H9 (cell line): ENCODE measurements at regions not wholly inside any gene's neighbourhood (a gene's known extent, or its start where the extent isn't known, plus 50 kb on each side); places are given as distances from the start of the nearest gene placed in this dataset.

Experiments
- DNase-seq: peaks from one replicate; pipeline ENCODE4 v3.0.0-alpha.2; 2017
- H2AFZ ChIP-seq: one replicate; pipeline ENCODE4 v1.6.1; 2013; ENCODE audit warnings: mild to moderate bottlenecking, low read length, control low read depth, moderate library complexity
- H2AK5ac ChIP-seq: 2 replicates; pipeline ENCODE4 v1.6.1; 2013; ENCODE audit warnings: low read length, control low read depth, mixed read lengths; ENCODE audit not compliant: insufficient read length
- H2BK120ac ChIP-seq: one replicate; pipeline ENCODE4 v1.6.1; 2013; ENCODE audit warnings: low read depth, mild to moderate bottlenecking, low read length, control low read depth, inconsistent platforms; ENCODE audit not compliant: poor library complexity, severe bottlenecking
- H2BK12ac ChIP-seq: 2 replicates; pipeline ENCODE4 v1.6.1; 2013; ENCODE audit warnings: low read length, control low read depth, mixed read lengths, low read depth; ENCODE audit not compliant: insufficient read length
- H2BK15ac ChIP-seq: 2 replicates; pipeline ENCODE4 v1.6.1; 2013; ENCODE audit warnings: low read depth, low read length, control low read depth
- H2BK20ac ChIP-seq: one replicate; pipeline ENCODE4 v1.6.1; 2013; ENCODE audit warnings: low read depth, mild to moderate bottlenecking, low read length, control low read depth, inconsistent platforms; ENCODE audit not compliant: poor library complexity, severe bottlenecking
- H2BK5ac ChIP-seq: 2 replicates; pipeline ENCODE4 v1.6.1; 2013; ENCODE audit warnings: low read length, control low read depth, mixed read lengths; ENCODE audit not compliant: insufficient read length
- H3K14ac ChIP-seq: 2 replicates; pipeline ENCODE4 v1.6.1; 2013; ENCODE audit warnings: low read length, control low read depth; ENCODE audit not compliant: insufficient read depth
- H3K18ac ChIP-seq: 2 replicates; pipeline ENCODE4 v1.6.1; 2013; ENCODE audit warnings: low read depth, mild to moderate bottlenecking, mixed read lengths, low read length, control low read depth; ENCODE audit not compliant: insufficient read length
- H3K23ac ChIP-seq: 2 replicates; pipeline ENCODE4 v1.6.1; 2013; ENCODE audit warnings: low read length, control low read depth, mixed read lengths, low read depth; ENCODE audit not compliant: insufficient read length
- H3K23me2 ChIP-seq: 2 replicates; pipeline ENCODE4 v1.6.1; 2013; ENCODE audit warnings: low read depth, mild to moderate bottlenecking, mixed read lengths, low read length, control low read depth; ENCODE audit not compliant: insufficient read length, poor library complexity, severe bottlenecking
- H3K27ac ChIP-seq: 2 replicates; pipeline ENCODE4 v1.5.1; 2013; ENCODE audit warnings: low read length, control low read depth, mixed read lengths, low read depth; ENCODE audit not compliant: insufficient read length
- H3K27me3 ChIP-seq: 2 replicates; pipeline ENCODE4 v1.6.1; 2013; ENCODE audit warnings: low read length, control low read depth, inconsistent platforms; ENCODE audit not compliant: insufficient read depth
- H3K4ac ChIP-seq: 2 replicates; pipeline ENCODE4 v1.6.1; 2013; ENCODE audit warnings: low read depth, mild to moderate bottlenecking, control low read depth, inconsistent platforms, low read length, moderate library complexity
- H3K4me1 ChIP-seq: 2 replicates; pipeline ENCODE4 v1.6.1; 2013; ENCODE audit warnings: low read length, control low read depth, inconsistent platforms; ENCODE audit not compliant: insufficient read depth
- H3K4me2 ChIP-seq: 2 replicates; pipeline ENCODE4 v1.6.1; 2013; ENCODE audit warnings: low read length, control low read depth, mixed read lengths; ENCODE audit not compliant: insufficient read length, insufficient read depth
- H3K56ac ChIP-seq: 2 replicates; pipeline ENCODE4 v1.6.1; 2013; ENCODE audit warnings: low read depth, mild to moderate bottlenecking, mixed read lengths, low read length, control low read depth; ENCODE audit not compliant: insufficient read length
- H3K79me1 ChIP-seq: 2 replicates; pipeline ENCODE4 v1.6.1; 2013; ENCODE audit warnings: low read depth, mild to moderate bottlenecking, moderate library complexity, low read length, control low read depth, inconsistent platforms; ENCODE audit not compliant: insufficient read depth, poor library complexity, severe bottlenecking
- H3K79me2 ChIP-seq: 2 replicates; pipeline ENCODE4 v1.6.1; 2013; ENCODE audit warnings: low read length, control low read depth, inconsistent platforms; ENCODE audit not compliant: insufficient read depth
- H3K9ac ChIP-seq: 2 replicates; pipeline ENCODE4 v1.6.1; 2013; ENCODE audit warnings: low read length, control low read depth, mixed read lengths; ENCODE audit not compliant: insufficient read length; ENCODE audit errors: extremely low read depth
- H3K9me3 ChIP-seq: one replicate; pipeline ENCODE4 v1.6.1; 2013; ENCODE audit warnings: low read depth, low read length, inconsistent platforms; ENCODE audit not compliant: control insufficient read depth
- H3T11ph ChIP-seq: one replicate; pipeline ENCODE4 v1.6.1; 2013; ENCODE audit warnings: mild to moderate bottlenecking, low read length, control low read depth, inconsistent platforms
- H4K20me1 ChIP-seq: one replicate; pipeline ENCODE4 v1.6.1; 2013; ENCODE audit not compliant: control insufficient read depth, insufficient read length, insufficient read depth
- H4K5ac ChIP-seq: 2 replicates; pipeline ENCODE4 v1.6.1; 2013; ENCODE audit warnings: low read depth, mild to moderate bottlenecking, mixed read lengths, low read length, control low read depth; ENCODE audit not compliant: insufficient read length
- H4K8ac ChIP-seq: replicated peaks from 2 replicates; pipeline ENCODE4 v1.6.1; 2013; ENCODE audit warnings: low read length, control low read depth, mixed read lengths, low read depth; ENCODE audit not compliant: insufficient read length
- H4K91ac ChIP-seq: 2 replicates; pipeline ENCODE4 v1.6.1; 2013; ENCODE audit warnings: low read depth, mild to moderate bottlenecking, moderate library complexity, mixed read lengths, low read length, control low read depth; ENCODE audit not compliant: insufficient read length
- H3K27ac Mint-ChIP-seq, 3 experiments: 2 replicates in 2 of 3; 3 replicates in 1 of 3; pipeline ENCODE4 v1.8.0; 2020 to 2021; ENCODE audit warnings: mixed read lengths in 3 of 3, mild to moderate bottlenecking in 1 of 3, moderate library complexity in 1 of 3
- H3K27me3 Mint-ChIP-seq: 2 replicates; pipeline ENCODE4 v1.8.0; 2021; ENCODE audit warnings: low read depth, mild to moderate bottlenecking, moderate library complexity, mixed read lengths
- H3K36me3 Mint-ChIP-seq, 3 experiments: 2 replicates in 2 of 3; 3 replicates in 1 of 3; pipeline ENCODE4 v1.8.0; 2020 to 2021; ENCODE audit warnings: low read depth in 3 of 3, mixed read lengths in 3 of 3; ENCODE audit not compliant: insufficient read depth in 1 of 3
- H3K4me1 Mint-ChIP-seq, 2 experiments: 2 replicates each; pipeline ENCODE4 v1.8.0; 2020; ENCODE audit warnings: mixed read lengths in 2 of 2
- H3K4me3 Mint-ChIP-seq, 2 experiments: 2 replicates in 1 of 2; 3 replicates in 1 of 2; pipeline ENCODE4 v1.8.0; 2020 to 2021; ENCODE audit warnings: mild to moderate bottlenecking in 2 of 2, mixed read lengths in 2 of 2, moderate library complexity in 1 of 2
- H3K9me3 Mint-ChIP-seq, 2 experiments: 2 replicates in 1 of 2; 3 replicates in 1 of 2; pipeline ENCODE4 v1.8.0; 2020; ENCODE audit warnings: mild to moderate bottlenecking in 2 of 2, mixed read lengths in 2 of 2, moderate library complexity in 1 of 2
- WGBS: extraction: QIAGEN DNeasy Blood & Tissue Kit; methylation state at CpG from one replicate; pipeline ENCODE4 v1.1.7; 2013; ENCODE audit warnings: missing lambda C conversion rate, low lambda C conversion rate, mixed read lengths; ENCODE audit not compliant: insufficient read length; ENCODE audit errors: extremely low coverage; 5-methylcytosine and 5-hydroxymethylcytosine counted together
- TF ChIP-seq, protein P1 (sequence below): fragments of 200-600 bp; sonication (generic); conservative IDR thresholded peaks from 3 replicates; pipeline ENCODE4 v1.8.0; 2021; ENCODE audit warnings: antibody characterized with exemption, mild to moderate bottlenecking

DNA sequence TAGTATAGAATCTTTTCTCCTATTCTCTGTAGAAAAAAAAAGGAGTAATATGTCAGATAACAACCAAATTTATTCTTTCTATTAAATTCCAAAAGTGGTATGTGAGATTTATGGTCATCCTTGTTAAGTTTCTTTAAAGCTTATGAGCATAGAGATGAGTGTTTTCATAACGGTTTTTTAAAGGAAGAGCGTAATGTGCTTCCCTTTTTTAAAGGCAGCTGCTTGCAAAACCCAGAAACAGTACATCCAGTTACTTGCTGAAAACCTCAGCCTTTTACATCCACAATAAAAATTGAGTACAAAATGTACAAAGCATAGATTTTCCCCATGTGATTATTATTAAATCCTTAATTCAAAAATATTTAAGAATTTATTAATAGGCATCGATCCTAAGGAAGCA, 53.6 kb upstream of the CD163 start:
- Histone ChIP-seq H2BK120ac (no peak overlapping the region), H3T11ph (no peak overlapping the region), H2BK20ac (no peak overlapping the region), H2BK5ac (no peak overlapping the region), H4K8ac (no peak overlapping the region), H3K79me1 (no peaks in the 10 kb centered on the region), H4K20me1 (no peaks in the 10 kb centered on the region), H3K9me3 (no peaks in the 10 kb centered on the region), H2AK5ac (no peak overlapping the region), H3K4me1 (no peaks in the 10 kb centered on the region; the same call in 1 of the 2 replicates), H3K14ac (no peak overlapping the region), H3K9ac (no peak overlapping the region), H4K91ac (no peak overlapping the region), H2AFZ (no peak overlapping the region), H3K4ac (no peak overlapping the region), H3K27me3 (no peaks in the 10 kb centered on the region), H4K5ac (no peak overlapping the region), H3K4me2 (no peak overlapping the region), H2BK15ac (no peak overlapping the region), H3K23ac (no peak overlapping the region), H3K18ac (no peak overlapping the region), H3K27ac (no peak overlapping the region), H3K56ac (no peak overlapping the region), H3K79me2 (no peaks in the 10 kb centered on the region), H3K23me2 (no peaks in the 10 kb centered on the region), H2BK12ac (no peak overlapping the region)
- H3K27ac Mint-ChIP-seq, result no peak overlapping the region
- H3K9me3 Mint-ChIP-seq, result peaks cover 0 to 2% of the 10 kb centered on the region in 2 experiments; a peak in 2 of 5 replicates
- H3K4me1 Mint-ChIP-seq, result peaks cover 5% of the 10 kb centered on the region in 2 experiments
- WGBS, result no CpG with 5 or more reads among the region's 3 CpGs
- H3K27me3 Mint-ChIP-seq, result no peaks in the 10 kb centered on the region; the same call in 1 of the 2 replicates
- no peak for DNase-seq
- no peak overlapping the region for H3K4me3 Mint-ChIP-seq
- no peaks in the 10 kb centered on the region for H3K36me3 Mint-ChIP-seq
- TF ChIP-seq, protein P1, sequence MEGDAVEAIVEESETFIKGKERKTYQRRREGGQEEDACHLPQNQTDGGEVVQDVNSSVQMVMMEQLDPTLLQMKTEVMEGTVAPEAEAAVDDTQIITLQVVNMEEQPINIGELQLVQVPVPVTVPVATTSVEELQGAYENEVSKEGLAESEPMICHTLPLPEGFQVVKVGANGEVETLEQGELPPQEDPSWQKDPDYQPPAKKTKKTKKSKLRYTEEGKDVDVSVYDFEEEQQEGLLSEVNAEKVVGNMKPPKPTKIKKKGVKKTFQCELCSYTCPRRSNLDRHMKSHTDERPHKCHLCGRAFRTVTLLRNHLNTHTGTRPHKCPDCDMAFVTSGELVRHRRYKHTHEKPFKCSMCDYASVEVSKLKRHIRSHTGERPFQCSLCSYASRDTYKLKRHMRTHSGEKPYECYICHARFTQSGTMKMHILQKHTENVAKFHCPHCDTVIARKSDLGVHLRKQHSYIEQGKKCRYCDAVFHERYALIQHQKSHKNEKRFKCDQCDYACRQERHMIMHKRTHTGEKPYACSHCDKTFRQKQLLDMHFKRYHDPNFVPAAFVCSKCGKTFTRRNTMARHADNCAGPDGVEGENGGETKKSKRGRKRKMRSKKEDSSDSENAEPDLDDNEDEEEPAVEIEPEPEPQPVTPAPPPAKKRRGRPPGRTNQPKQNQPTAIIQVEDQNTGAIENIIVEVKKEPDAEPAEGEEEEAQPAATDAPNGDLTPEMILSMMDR, result no peak
